ENCODE measurements at regions not wholly inside any gene's neighbourhood (a gene's known extent, or its start where the extent isn't known, plus 50 kb on each side); places are given as distances from the start of the nearest gene placed in this dataset.
"Not testable (repeated sequence)": the region's sequence is repeated elsewhere in the genome, so short reads cannot be mapped to it uniquely, and the experiment has no call there.

- DNase-seq: no peak
These were observed 632.2 kb downstream of the COL12A1 start for GRCh38 chr6:74573613-74574012.

- no peak for DNase-seq
These were observed 635.8 kb downstream of the COL12A1 start for GRCh38 chr6:74570044-74570443.

- DNase-seq: no peak
These were observed 637.0 kb downstream of the COL12A1 start for GRCh38 chr6:74568861-74569260.

GRCh38 chr6:74567923-74568290 lies 637.9 kb downstream of the COL12A1 start:
- DNase-seq: not testable (repeated sequence)

- no peak for DNase-seq
These were observed 638.5 kb downstream of the COL12A1 start for GRCh38 chr6:74567281-74567922.

DNA sequence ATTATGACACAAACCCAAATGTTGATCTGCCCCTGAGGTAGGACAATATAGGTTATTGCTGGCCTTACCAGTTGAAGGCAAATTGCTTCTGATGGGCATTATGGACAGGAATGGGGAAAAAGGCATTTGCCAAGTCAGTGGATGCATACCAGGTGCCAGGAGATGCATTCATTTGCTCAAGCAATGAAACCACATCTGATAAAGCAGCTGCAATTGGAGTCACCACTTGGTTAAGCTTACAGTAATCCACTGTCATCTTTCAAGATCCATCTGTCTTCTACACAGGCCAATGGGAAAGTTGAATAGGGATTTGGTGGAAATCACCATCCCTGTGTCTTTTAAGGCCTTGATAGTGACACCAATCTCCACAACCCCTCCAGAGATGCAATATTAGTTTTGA lies 648.6 kb downstream of the COL12A1 start:
- no peak for DNase-seq

DNA sequence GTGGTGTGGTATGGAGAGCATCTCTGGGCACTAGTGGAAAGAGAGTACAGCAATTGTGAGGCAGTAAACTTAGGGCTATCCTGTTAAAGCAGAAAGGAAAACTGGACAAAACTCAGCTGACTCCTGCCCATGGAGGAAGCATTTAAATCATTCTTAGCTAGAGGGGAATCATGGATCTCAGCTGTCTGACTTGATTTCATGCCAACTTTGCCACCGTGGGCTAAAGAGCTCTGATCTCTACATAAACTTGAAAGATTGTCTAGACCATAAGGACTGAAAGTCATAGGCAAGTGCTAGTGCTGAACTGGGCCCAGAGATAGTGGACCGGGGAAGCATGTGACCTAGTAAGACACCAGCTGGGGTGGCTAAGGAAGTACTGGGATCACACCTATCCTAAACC lies 651.8 kb downstream of the COL12A1 start:
- no peak for DNase-seq

DNA sequence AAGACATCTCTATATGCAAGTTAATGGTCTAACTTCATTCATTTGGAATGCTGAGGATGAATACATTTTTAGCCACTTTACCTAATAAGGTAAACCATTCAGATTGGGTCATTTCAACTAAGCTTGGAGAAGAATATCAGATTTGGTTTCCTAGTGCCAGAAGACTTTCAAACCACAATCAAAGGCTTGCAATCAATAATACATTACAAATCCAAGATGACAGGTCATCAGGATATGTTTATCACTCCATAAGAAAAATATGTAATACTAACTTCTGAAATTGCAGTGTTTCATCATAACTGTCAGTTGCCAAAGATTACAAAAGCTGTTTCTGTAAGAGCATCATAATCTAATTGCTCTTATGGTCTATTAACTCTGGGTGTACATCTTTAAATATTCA lies 654.0 kb downstream of the COL12A1 start:
- no peak for DNase-seq

- no peak for DNase-seq
These were observed 655.0 kb downstream of the COL12A1 start for GRCh38 chr6:74550821-74551220.

GRCh38 chr6:74549746-74550145 lies 656.1 kb downstream of the COL12A1 start:
- DNase-seq: no peak

GRCh38 chr6:74534465-74535211 lies 671.2 kb downstream of the COL12A1 start:
- DNase-seq: no peak

DNA sequence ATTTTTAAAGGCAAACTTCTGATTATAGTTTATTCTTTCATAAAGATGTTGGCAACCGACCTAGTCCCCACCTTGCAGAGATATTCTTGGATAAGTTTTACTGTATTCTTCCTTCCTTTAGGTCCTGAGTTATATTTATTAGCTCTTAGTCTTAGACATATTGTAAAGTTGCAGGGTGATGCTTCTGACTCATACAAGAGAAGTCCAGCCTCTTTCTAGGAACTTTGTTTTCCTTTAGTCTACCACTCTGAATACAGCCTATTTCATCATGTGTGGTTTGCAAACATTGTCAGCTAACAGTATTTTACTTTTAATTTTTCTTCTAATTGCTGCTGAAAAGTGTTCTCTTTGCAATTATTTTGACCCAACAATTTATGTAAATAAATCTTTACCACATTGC lies 686.7 kb downstream of the COL12A1 start:
- no peak for DNase-seq

GRCh38 chr6:74518035-74518434 lies 687.8 kb downstream of the COL12A1 start:
- DNase-seq: no peak

DNA sequence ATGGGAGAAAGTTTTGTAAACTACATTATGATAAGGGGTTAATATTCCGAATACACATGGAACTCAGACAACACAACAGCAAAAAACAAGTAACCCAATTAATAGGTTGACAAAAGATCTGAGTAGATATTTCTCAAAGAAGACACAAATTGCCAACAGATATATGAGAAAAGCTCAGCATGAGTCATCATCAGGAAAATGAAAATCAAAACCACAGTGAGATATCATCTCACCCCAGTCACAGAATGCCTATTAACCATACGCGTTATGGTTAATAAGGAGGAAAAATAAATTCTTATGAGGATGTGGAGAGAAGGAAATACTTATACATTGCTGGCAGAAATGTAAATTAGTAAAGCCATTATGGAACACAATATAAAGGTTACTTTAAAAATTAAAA lies 695.0 kb downstream of the COL12A1 start:
- DNase-seq: no peak

- DNase-seq: no peak
These were observed 698.2 kb downstream of the COL12A1 start for GRCh38 chr6:74507649-74508048.

- no peak for DNase-seq
These were observed 700.5 kb downstream of the COL12A1 start for GRCh38 chr6:74505391-74505790.

GRCh38 chr6:74504941-74505340 lies 700.9 kb downstream of the COL12A1 start:
- no peak for DNase-seq

DNA sequence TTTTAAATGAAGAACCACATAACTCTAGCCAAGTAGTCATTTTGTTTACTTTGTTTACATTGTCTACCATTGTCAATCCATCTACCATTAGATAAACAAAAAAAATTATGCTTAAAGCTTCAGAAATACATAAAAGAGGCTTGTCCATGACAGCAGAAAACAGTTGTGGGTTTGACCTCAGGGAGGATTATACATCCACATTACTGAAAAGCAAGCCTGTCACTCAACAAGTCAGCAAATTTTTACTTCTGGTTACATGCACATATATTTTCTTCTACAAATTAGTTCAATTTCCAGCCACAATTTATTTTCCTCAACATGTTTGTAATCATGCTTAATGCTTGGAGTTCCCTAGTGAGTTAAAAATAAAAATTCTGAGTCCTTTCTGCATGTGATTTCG lies 713.3 kb downstream of the COL12A1 start:
- no peak for DNase-seq

DNA sequence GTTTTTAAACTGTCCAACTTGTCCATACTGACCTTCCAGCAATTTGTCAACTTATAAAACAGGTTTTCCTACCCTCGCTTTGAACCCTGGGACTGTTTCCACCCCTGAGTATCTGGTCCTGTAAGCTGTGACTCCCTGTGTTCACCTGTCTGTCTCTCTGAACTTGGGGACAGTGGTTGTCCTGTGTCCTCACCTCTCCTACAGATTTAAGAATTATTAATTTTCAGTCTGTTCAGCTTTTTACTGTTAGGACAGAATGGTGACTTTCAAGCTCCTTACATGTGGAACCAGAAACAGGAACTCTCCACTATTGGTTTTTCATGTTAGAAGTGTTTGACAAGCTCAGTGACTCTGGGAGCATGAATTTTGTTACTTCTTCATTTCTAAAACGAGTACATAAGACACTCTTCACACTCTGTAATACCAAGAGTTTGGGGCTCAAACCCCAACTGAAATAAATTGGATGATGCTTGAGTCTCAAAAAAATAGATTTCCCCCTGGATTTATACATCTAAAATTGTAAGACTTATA lies 713.9 kb downstream of the COL12A1 start:
- DNase-seq: no peak

GRCh38 chr6:74488726-74489125 lies 717.1 kb downstream of the COL12A1 start:
- not testable (repeated sequence) for DNase-seq

GRCh38 chr6:74482180-74482579 lies 723.7 kb downstream of the COL12A1 start:
- no peak for DNase-seq

GRCh38 chr6:74480561-74480960 lies 725.3 kb downstream of the COL12A1 start:
- DNase-seq: no peak

DNA sequence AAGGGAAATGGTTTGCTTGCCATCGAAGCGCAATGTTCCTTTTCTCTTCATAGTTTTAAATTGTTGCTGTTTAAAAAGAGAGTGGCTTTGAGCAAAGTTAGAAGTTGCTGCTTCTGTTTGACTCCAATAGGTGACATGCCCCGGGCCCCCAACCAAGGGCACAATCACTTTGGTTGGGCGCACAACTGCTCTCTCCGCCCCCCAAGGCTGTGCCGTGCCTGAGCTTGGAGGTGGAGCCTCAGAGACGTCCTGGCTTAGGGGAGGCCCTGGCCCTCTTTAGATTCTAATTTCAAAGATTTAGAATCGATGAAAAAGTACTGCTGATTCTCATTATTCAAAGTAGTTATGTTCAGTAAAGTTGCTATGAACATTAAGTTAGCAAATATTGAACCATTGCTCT lies 725.9 kb downstream of the COL12A1 start:
- DNase-seq: no peak

DNA sequence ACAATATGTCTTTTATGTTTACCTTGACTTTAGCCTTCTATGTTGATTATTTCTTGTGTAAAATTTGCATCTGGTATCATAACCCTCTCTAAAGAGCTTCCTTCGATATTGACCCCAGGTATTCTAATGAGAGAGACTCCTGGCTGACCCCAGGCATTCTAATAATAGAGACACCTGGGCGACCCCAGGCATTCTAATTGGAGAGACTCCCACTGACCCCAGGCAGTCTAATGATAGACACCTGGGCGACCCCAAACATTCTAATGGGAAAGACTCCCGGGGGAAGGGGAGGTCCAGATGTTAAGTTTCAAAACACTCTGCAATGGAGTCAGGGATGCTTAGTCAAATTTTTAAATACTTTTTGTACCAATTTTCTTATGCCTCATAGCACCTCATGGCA lies 726.4 kb downstream of the COL12A1 start:
- no peak for DNase-seq

DNA sequence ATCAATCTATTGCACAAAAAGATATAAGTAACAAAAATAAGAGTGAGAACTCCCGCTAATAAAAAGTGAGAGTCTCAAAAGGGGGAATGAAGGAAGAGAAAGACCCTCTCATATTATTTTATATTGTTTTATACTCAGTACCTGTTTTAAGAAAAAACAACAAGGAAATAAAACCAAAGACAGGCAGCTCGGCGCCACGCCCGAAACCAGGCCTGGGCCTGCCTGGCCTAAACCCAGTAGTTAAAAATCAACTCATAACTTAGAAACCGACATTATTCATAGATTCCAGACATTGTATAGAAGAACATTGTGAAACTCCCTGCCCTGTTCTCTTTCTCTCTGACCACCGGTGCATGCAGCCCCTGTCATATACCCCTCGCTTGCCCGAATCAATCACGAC lies 731.8 kb downstream of the COL12A1 start:
- DNase-seq: not testable (repeated sequence)

Data from suppressor macrophage treated with lipopolysaccharide for 1 hour (primary cell).